ENCODE measurements at regions not wholly inside any gene's neighbourhood (a gene's known extent, or its start where the extent isn't known, plus 50 kb on each side); places are given as distances from the start of the nearest gene placed in this dataset.

GRCh38 chrX:155718972-155719586, 106.3 kb upstream of the TMLHE start:
- TF ChIP-seq CTCF (IDR thresholded peaks at IDR 0.05; ENCODE audit: low read length) (no peak), EZH2 (IDR thresholded peaks at IDR 0.05; ENCODE audit: borderline replicate concordance, low read length) (no peak)
